ENCODE measurements at regions not wholly inside any gene's neighbourhood (a gene's known extent, or its start where the extent isn't known, plus 50 kb on each side); places are given as distances from the start of the nearest gene placed in this dataset.

GRCh38 chr2:136243638-136244535, 125.9 kb upstream of the CXCR4 start:
- TF ChIP-seq CTCF (IDR thresholded peaks at IDR 0.05; ENCODE audit: insufficient read depth, low read depth, low read length) (no peak), EZH2 (IDR thresholded peaks at IDR 0.05; ENCODE audit: insufficient read depth, low read length) (no peak)
